SK-N-MC (cell line): ENCODE measurements at regions not wholly inside any gene's neighbourhood (a gene's known extent, or its start where the extent isn't known, plus 50 kb on each side); places are given as distances from the start of the nearest gene placed in this dataset.

Experiments used
- DNase-seq: peaks from one replicate; pipeline ENCODE4 v3.0.0-alpha.2; 2011; ENCODE audit warnings: low read depth, low spot score
- H3K27ac ChIP-seq: fragments of 200-600 bp; sonication (generic); 2 replicates; pipeline ENCODE4 v1.5.1; 2016; ENCODE audit warnings: mixed run types
- H3K36me3 ChIP-seq: fragments of 200-600 bp; sonication (generic); 2 replicates; pipeline ENCODE4 v1.6.1; 2017; ENCODE audit warnings: antibody characterized with exemption, low read length, mixed read lengths; ENCODE audit not compliant: insufficient read depth
- H3K4me3 ChIP-seq: fragments of 200-600 bp; sonication (generic); 2 replicates; pipeline ENCODE4 v1.5.1; 2016
- H3K9ac ChIP-seq: fragments of 200-600 bp; sonication (generic); 2 replicates; pipeline ENCODE4 v1.8.0; 2017; ENCODE audit warnings: mixed run types, mixed read lengths; ENCODE audit not compliant: insufficient read length
- H3K9me3 ChIP-seq: fragments of 200-600 bp; sonication (generic); 2 replicates; pipeline ENCODE4 v1.6.1; 2017; ENCODE audit warnings: low read depth, mild to moderate bottlenecking, antibody characterized with exemption, low read length, moderate library complexity, mixed read lengths
- EZH2 ChIP-seq: fragments of 200-600 bp; sonication (generic); IDR thresholded peaks from one replicate; pipeline ENCODE4 v1.6.1; 2017; ENCODE audit warnings: antibody characterized with exemption
- FOXP2 ChIP-seq: optimal IDR thresholded peaks from 2 replicates; pipeline ENCODE3; 2011; ENCODE audit warnings: mild to moderate bottlenecking, moderate library complexity; ENCODE audit not compliant: insufficient read depth; ENCODE audit errors: extremely low read length, control extremely low read depth
- POLR2AphosphoS5 ChIP-seq: IDR thresholded peaks from 2 replicates; pipeline ENCODE4 v1.6.1; 2012; ENCODE audit warnings: mild to moderate bottlenecking, low read depth, low read length, borderline replicate concordance

DNA sequence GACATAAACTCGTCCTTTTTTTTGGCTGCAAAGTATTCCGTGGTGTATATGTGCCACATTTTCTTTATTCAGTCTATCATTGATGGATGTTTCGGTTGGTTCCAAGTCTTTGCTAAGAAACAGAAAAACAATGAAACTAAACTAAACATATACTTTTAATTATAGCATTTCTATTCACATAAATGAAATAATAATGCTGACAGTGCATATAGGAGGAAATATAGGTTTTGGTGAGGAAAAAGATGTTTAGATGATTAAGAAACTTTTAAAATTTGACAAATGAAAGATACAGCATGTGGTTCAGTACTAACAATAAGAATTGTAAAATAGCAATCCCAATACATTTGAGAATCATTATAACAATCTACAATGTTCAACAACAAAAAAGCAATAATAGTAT, 1094.5 kb upstream of the CDH6 start:
- no peak overlapping the region for H3K9ac ChIP-seq
- no peaks in the 10 kb centered on the region; the same call in 1 of the 2 replicates for H3K9me3 ChIP-seq
- no peak overlapping the region for H3K4me3 ChIP-seq
- no peak for DNase-seq
- H3K27ac ChIP-seq = peak overlapping the region; percentile 99
- no peak for TF ChIP-seq POLR2AphosphoS5
- no peaks in the 10 kb centered on the region for H3K36me3 ChIP-seq

DNA sequence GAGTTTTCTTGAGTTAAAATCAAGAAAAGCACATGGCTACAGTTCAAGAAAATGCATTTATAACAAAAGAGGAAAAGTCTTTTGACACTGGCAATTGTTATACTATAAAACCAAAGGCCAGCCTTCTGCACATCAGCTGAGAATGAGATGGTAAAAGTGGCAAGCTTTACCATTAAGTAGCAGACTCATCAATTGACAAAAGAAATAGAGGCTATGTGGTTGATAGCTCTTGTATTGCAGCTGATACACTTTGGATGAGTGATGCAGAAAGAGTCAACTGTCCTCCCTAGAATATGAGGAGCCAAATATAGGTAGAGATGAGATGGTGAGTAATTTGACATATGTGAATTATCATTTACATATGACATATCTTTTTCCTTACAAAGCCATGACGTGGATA, 1100.9 kb upstream of the CDH6 start:
- TF ChIP-seq EZH2 (no peak), FOXP2 (no peak), POLR2AphosphoS5 (no peak)
- DNase-seq = no peak
- Histone ChIP-seq H3K9me3 (no peaks in the 10 kb centered on the region; the same call in 1 of the 2 replicates), H3K27ac (no peak overlapping the region), H3K36me3 (no peaks in the 10 kb centered on the region), H3K4me3 (no peak overlapping the region), H3K9ac (no peak overlapping the region)

DNA sequence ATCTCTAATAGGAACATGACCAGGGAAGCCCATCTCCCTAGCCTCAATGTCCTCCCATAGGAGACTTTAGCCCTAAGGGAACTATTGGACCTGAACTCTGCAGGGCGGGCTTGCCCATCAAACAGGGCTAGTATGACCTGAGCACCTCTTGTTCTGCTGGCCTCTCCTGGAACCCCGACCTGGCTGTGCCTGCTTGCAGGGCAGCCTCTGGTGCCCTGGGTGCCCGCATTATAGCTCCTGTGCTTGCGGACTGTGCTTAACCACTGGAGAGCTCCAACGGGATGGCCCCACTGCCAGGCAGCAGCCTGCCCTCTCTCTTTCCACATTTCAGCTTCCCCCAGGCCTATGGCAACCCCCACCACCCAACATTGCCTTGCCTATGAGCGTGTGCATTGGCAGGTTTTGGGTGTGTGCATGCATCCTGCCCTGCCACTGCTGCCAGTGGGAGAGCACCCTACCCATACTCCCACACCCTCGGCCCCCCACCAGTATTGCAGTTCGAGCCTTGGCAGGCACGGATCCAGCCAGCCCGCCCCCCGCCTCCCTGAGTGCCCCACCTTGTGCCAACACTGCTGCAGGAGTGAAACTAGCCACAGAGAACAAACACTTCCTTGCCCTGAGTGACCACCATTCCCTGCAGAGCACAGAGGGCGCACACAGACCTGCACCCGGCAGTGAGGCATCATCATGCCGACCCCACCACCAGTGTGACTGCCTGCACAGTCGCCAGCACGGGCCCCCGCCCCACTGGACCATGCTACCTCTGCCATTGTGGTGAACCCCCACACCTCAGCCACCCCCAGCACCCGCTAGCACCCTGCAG, 1123.8 kb upstream of the CDH6 start:
- H3K4me3 ChIP-seq = no peak overlapping the region
- TF ChIP-seq FOXP2 (no peak), POLR2AphosphoS5 (no peak), EZH2 (no peak)
- no peak for DNase-seq
- H3K9me3 ChIP-seq = no peaks in the 10 kb centered on the region
- H3K36me3 ChIP-seq = no peaks in the 10 kb centered on the region
- no peak overlapping the region for H3K9ac ChIP-seq
- no peak overlapping the region for H3K27ac ChIP-seq

DNA sequence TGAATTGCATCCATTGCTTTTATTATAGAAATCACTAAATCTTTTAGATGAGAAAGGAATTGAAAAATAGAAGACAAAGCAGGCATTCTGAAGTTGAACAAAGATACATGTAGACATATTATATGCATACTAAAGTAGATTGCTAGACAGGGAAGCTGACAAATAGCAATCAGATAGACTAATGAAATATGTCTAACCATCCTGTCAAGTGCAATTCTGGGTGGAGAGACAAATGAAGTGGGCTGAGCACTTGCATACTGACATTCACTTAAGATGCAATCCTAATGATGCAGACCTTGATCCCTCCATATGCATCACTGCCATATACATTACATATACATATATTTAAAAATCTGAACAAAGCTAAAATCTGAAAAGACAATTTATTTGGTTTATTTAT, 1130.0 kb upstream of the CDH6 start:
- Histone ChIP-seq H3K9ac (no peak overlapping the region), H3K9me3 (no peaks in the 10 kb centered on the region; the same call in 1 of the 2 replicates)

DNA sequence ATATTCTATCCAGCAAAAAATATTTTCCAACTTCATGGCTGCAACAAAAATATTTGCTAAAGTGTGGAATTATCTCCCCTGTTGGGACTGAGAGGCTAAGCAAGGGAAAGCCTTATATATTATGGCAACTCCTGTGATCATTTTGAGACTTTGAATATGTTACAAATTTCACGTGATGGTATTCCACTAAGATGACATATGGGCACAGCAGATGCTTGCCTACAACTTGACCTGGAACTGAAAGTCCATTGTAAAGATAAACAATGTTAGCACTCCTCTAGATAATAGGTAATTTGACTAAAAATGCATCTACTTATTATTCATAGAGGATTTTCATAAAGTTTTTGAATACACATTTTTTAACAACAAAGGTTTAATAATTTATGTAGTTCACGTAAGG, 1141.5 kb upstream of the CDH6 start:
- H3K9me3 ChIP-seq = no peaks in the 10 kb centered on the region
- H3K4me3 ChIP-seq = no peak overlapping the region
- no peak for DNase-seq
- TF ChIP-seq FOXP2 = no peak
- TF ChIP-seq POLR2AphosphoS5 = no peak
- no peak for TF ChIP-seq EZH2
- H3K9ac ChIP-seq = no peak overlapping the region
- H3K36me3 ChIP-seq = no peaks in the 10 kb centered on the region
- H3K27ac ChIP-seq = no peak overlapping the region

More for the DNA sequence above, 1130.0 kb upstream of the CDH6 start:
- no peak for TF ChIP-seq FOXP2
- no peak for TF ChIP-seq POLR2AphosphoS5
- TF ChIP-seq EZH2 = no peak
- no peak for DNase-seq
- Histone ChIP-seq H3K27ac (no peak overlapping the region), H3K36me3 (no peaks in the 10 kb centered on the region), H3K4me3 (no peak overlapping the region)

DNA sequence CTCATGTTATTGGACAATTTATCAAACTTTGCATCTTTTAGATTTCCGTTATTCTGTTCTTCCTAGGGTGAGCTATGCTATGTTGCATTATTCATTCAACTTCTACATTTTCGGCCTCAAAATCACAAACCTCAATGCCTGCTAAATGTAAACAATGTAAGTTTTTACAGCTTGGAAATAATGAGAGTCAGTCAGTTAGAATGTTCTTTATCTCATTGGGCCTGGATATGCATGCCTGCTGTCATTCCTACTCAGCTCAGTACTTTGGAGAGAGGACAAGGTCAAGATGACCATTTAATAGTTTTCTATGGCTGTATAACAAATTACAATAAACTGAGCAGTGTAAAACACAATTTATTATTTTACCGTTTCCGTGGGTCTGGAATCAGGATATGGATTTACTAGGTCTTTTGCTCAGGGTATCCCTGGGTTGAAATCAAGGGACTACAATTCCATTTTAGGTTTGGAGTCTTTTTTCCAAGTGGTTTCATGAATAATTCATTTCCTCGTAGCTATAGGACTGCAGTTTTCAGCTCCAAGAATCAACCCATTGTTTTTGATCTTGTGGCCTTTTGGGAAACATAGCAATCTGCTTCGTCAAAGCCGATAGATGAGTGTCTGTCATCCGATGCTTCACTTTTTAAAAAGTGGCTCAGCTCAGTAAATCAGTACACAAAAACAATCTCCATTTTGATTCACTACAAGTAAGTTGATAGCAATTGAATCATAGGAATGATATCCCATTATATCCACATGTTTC, 1143.2 kb upstream of the CDH6 start:
- Histone ChIP-seq H3K9me3 (no peaks in the 10 kb centered on the region), H3K9ac (no peak overlapping the region), H3K27ac (no peak overlapping the region), H3K4me3 (no peak overlapping the region), H3K36me3 (no peaks in the 10 kb centered on the region)
- no peak for TF ChIP-seq EZH2
- no peak for TF ChIP-seq FOXP2
- TF ChIP-seq POLR2AphosphoS5 = no peak
- no peak for DNase-seq

DNA sequence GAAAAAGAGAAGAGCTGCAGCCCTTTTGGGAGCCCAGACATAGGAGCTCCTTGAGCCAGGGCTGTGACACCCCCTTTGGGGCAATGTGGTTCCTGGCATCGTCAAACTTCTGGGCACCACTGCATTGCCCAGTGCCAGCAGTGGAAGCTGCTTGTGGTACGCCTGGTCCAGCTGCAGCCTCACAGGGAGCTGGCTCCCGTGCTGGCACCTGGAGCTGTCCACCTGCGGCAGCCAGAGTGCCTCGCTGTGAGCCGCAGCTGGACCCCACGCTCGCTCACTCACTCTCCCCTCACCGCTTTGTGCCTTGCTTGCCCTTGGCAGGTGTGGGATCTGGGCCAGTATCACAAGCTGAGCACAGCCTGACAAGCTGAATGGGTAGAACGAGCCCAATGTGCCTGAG, 1150.8 kb upstream of the CDH6 start:
- no peak overlapping the region for H3K27ac ChIP-seq
- H3K9ac ChIP-seq = no peak overlapping the region
- DNase-seq = no peak
- TF ChIP-seq FOXP2 (no peak), EZH2 (no peak), POLR2AphosphoS5 (no peak)
- H3K9me3 ChIP-seq = no peaks in the 10 kb centered on the region
- H3K4me3 ChIP-seq = no peak overlapping the region
- H3K36me3 ChIP-seq = 0 out of 2 replicates have a peak, but pooled peaks cover under 1% of the 10 kb centered on the region

DNA sequence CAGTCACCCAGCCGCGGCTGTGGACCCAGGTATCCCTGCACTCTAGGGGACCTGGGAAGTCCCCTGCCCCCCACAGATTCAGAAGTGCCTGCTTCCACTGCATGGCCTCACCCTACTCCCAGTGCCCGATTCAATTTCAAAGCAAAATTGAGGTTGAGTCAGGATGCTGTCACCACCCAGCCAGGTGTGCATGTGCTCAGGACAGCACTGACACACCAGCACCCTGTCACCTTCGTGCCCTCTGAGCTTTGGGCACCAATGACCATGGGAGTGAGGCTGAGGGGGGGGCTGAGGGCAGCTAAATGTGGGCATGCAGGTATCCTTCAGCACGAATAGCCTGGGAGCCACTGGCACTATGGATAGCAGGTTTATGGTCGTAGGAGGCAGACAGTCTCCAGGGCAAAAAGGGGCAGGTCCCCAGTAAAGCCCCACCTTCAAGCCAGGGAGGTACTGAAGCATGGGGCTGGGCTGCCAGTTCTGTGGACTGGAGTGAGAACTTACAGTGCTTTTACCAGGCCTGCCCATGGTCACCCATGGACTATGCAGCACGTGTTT, 1151.6 kb upstream of the CDH6 start:
- TF ChIP-seq FOXP2 = no peak
- no peak for TF ChIP-seq EZH2
- TF ChIP-seq POLR2AphosphoS5 = no peak
- H3K4me3 ChIP-seq = no peak overlapping the region
- peaks cover 8% of the 10 kb centered on the region; the same call in 1 of the 2 replicates for H3K36me3 ChIP-seq
- no peak overlapping the region; the same call in none of the 2 replicates for H3K27ac ChIP-seq
- no peak for DNase-seq
- 0 out of 2 replicates have a peak, but pooled peaks cover 2% of the 10 kb centered on the region for H3K9me3 ChIP-seq
- H3K9ac ChIP-seq = no peak overlapping the region
